Liver (tissue), 3 donors: ENCODE measurements at regions not wholly inside any gene's neighbourhood (a gene's known extent, or its start where the extent isn't known, plus 50 kb on each side); places are given as distances from the start of the nearest gene placed in this dataset.

ENCODE experiments used
- CTCF ChIP-seq: fragments of 150-350 bp; IDR thresholded peaks from 2 replicates; pipeline ENCODE4 v1.5.1; 2017; ENCODE audit warnings: improper control_type of control experiment, low read depth, low read length; ENCODE audit not compliant: missing input control
- GABPA ChIP-seq, 2 donors: IDR thresholded peaks in 1 of 2; conservative IDR thresholded peaks in 1 of 2; 2 replicates each; pipeline ENCODE4 v1.6.1; 2016; ENCODE audit warnings: antibody characterized with exemption in 2 of 2, mild to moderate bottlenecking in 1 of 2, moderate library complexity in 1 of 2
- REST ChIP-seq: IDR thresholded peaks from 2 replicates; pipeline ENCODE4 v1.6.1; 2016; ENCODE audit warnings: antibody characterized with exemption, mild to moderate bottlenecking
- YY1 ChIP-seq: IDR thresholded peaks from 2 replicates; pipeline ENCODE4 v1.6.1; 2016; ENCODE audit warnings: antibody characterized with exemption, mild to moderate bottlenecking
- donor health status: healthy.
- donor health status: healthy.

- no peak for TF ChIP-seq CTCF
- no peak for TF ChIP-seq REST
- no peak for TF ChIP-seq GABPA (IDR thresholded peaks at IDR 0.05 in 1 of 2, conservative IDR thresholded peaks at IDR 0.05 in 1 of 2)
- no peak for TF ChIP-seq YY1
Observed at GRCh38 chr18:72410399-72410798, 133.7 kb downstream of the CBLN2 start.
